B cell (primary cell): ENCODE measurements at regions not wholly inside any gene's neighbourhood (a gene's known extent, or its start where the extent isn't known, plus 50 kb on each side); places are given as distances from the start of the nearest gene placed in this dataset.

Experiments used
- ATAC-seq: fragments of 200-7000 bp; cut with Tn5 transposase; one replicate; pipeline ENCODE4 v1.10.0; 2021; ENCODE audit warnings: low read depth, mild to moderate bottlenecking, moderate number of reproducible peaks, moderate library complexity
- CTCF ChIA-PET: fragments of 350-600 bp; sonication (Branson Sonifier 250); formaldehyde crosslinking; loops from one replicate; lab custom pipeline; 2021; ENCODE audit warnings: antibody characterized with exemption, inconsistent platforms; lab: Charles Lee
- POLR2A ChIA-PET: fragments of 350-600 bp; sonication (Branson Sonifier 250); formaldehyde crosslinking; loops from one replicate; lab custom pipeline; 2021; ENCODE audit warnings: antibody characterized with exemption; lab: Charles Lee
- DNase-seq: peaks from one replicate; pipeline ENCODE4 v3.0.0; 2013
- H2AFZ ChIP-seq: 2 replicates; pipeline ENCODE4 v1.6.1; 2012; ENCODE audit warnings: mild to moderate bottlenecking, low read depth, low read length; ENCODE audit not compliant: insufficient read depth, poor library complexity, severe bottlenecking
- H3K27ac ChIP-seq, 2 donors: 1 replicate in 1 of 2; 2 replicates in 1 of 2; pipeline ENCODE4 v1.5.1; 2012 to 2013; ENCODE audit warnings: low read length in 2 of 2, mild to moderate bottlenecking in 2 of 2, moderate library complexity in 1 of 2
- H3K27me3 ChIP-seq, 4 experiments: fragments of 200-600 bp in 1 of 4; sonication (generic) in 1 of 4; replicated peaks in 1 of 4; 1 replicate in 2 of 4; 2 replicates in 2 of 4; pipeline versions ENCODE4 v1.6.1 to v1.7.0; 2013 to 2016; ENCODE audit warnings: low read length in 3 of 4, mild to moderate bottlenecking in 2 of 4, mixed read lengths in 1 of 4, moderate library complexity in 1 of 4; ENCODE audit not compliant: insufficient read depth in 4 of 4, control insufficient read depth in 3 of 4; ENCODE audit errors: control extremely low read depth in 1 of 4
- H3K36me3 ChIP-seq, 2 experiments: replicated peaks in 1 of 2; 1 replicate in 1 of 2; 2 replicates in 1 of 2; pipeline versions ENCODE4 v1.6.1 to v1.7.1; 2013; ENCODE audit warnings: low read length in 1 of 2; ENCODE audit not compliant: insufficient read depth in 2 of 2, control insufficient read depth in 1 of 2; ENCODE audit errors: control extremely low read depth in 1 of 2, extremely low read depth in 1 of 2
- H3K4me1 ChIP-seq, 2 donors: fragments of 200-600 bp in 1 of 2; sonication (generic) in 1 of 2; 1 replicate in 1 of 2; 2 replicates in 1 of 2; pipeline versions ENCODE4 v1.5.1 to v1.6.1; 2013 to 2017; ENCODE audit warnings: low read length in 2 of 2; ENCODE audit not compliant: control insufficient read depth in 2 of 2, insufficient read depth in 2 of 2
- H3K4me2 ChIP-seq: replicated peaks from 2 replicates; pipeline ENCODE3; 2012; ENCODE audit warnings: mild to moderate bottlenecking, low read depth, low read length; ENCODE audit not compliant: poor library complexity, severe bottlenecking
- H3K4me3 ChIP-seq, 5 experiments: fragments of 200-600 bp in 1 of 5; sonication (generic) in 1 of 5; 1 replicate in 3 of 5; 2 replicates in 2 of 5; pipeline versions ENCODE4 v1.5.1 to v1.7.0; 2011 to 2016; ENCODE audit warnings: low read length in 4 of 5, mild to moderate bottlenecking in 4 of 5, low read depth in 2 of 5, control low read depth in 1 of 5, moderate library complexity in 1 of 5; ENCODE audit not compliant: insufficient read depth in 1 of 5; ENCODE audit errors: control extremely low read depth in 1 of 5, extremely low read depth in 1 of 5
- H3K79me2 ChIP-seq: fragments of 200-600 bp; sonication (generic); one replicate; pipeline ENCODE4 v1.6.0; 2016; ENCODE audit warnings: low read length; ENCODE audit not compliant: control insufficient read depth, insufficient read depth
- H3K9ac ChIP-seq: fragments of 200-600 bp; sonication (generic); 2 replicates; pipeline ENCODE4 v1.6.1; 2017; ENCODE audit warnings: mild to moderate bottlenecking, low read length, moderate library complexity
- H3K9me3 ChIP-seq, 3 donors: one replicate each; pipeline versions ENCODE4 v1.6.1 to v1.7.1; 2013; ENCODE audit warnings: low read length in 2 of 3; ENCODE audit not compliant: control insufficient read depth in 2 of 3, insufficient read depth in 1 of 3; ENCODE audit errors: control extremely low read depth in 1 of 3
- H4K20me1 ChIP-seq: 2 replicates; pipeline ENCODE4 v1.6.0; 2012; ENCODE audit warnings: mild to moderate bottlenecking, low read length; ENCODE audit not compliant: insufficient read depth, control insufficient read depth, poor library complexity, severe bottlenecking
- H3K27ac Mint-ChIP-seq: one replicate; pipeline ENCODE4 v1.8.0; 2021; ENCODE audit warnings: mixed read lengths
- H3K27me3 Mint-ChIP-seq: one replicate; pipeline ENCODE4 v1.8.0; 2021; ENCODE audit warnings: mixed read lengths
- H3K4me1 Mint-ChIP-seq: one replicate; pipeline ENCODE4 v1.8.0; 2021; ENCODE audit warnings: mixed read lengths
- H3K4me3 Mint-ChIP-seq: one replicate; pipeline ENCODE4 v1.8.0; 2021; ENCODE audit warnings: mixed read lengths
- H3K9me3 Mint-ChIP-seq: one replicate; pipeline ENCODE4 v1.8.0; 2022; ENCODE audit warnings: mixed read lengths; ENCODE audit not compliant: insufficient read depth
- EZH2 ChIP-seq: IDR thresholded peaks from 2 replicates; pipeline ENCODE4 v1.6.1; 2012; ENCODE audit warnings: borderline replicate concordance, low read depth, mild to moderate bottlenecking, moderate library complexity, low read length; ENCODE audit not compliant: insufficient read depth, poor library complexity, severe bottlenecking
- WGBS: methylation state at CpG from one replicate; pipeline ENCODE4 v1.1.5; 2013; ENCODE audit warnings: missing lambda C conversion rate; ENCODE audit not compliant: insufficient coverage; 5-methylcytosine and 5-hydroxymethylcytosine counted together
- intact Hi-C: fragments of 100-400 bp; cut with micrococcal nuclease; formaldehyde crosslinking; loops from one replicate; pipeline ENCODE4 v1.10.0; 2022
- TF ChIP-seq, protein P1 (sequence below): fragments of 200-600 bp; IDR thresholded peaks from one replicate; pipeline ENCODE4 v1.8.0; 2022; ENCODE audit warnings: antibody characterized with exemption, mild to moderate bottlenecking

DNA sequence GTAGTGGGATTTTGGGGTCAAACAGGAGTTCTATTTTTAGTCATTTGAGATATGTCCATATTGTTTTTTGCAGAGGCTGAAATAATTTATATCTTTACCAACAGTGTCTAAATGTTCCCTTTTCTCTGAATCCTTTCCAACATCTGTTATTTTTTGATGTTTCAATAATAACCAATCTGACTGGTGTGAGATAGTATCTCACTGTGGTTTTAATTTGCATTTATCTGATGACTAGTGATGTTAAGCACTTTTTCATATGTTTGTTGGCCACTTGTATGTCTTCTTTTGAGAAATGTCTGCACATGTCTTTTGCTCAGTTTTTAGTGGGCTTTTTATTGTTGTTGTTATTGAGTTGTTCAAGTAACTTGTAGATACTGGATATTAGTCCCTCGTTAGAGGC lies 1325.0 kb downstream of the BRINP3 start:
- H3K4me3 ChIP-seq = no peak overlapping the region
- no peak for DNase-seq
- intact Hi-C loops = no loop called here
- H3K4me3 Mint-ChIP-seq = no peak overlapping the region
- no peak for ATAC-seq
- no peaks in the 10 kb centered on the region for H3K36me3 ChIP-seq
- H4K20me1 ChIP-seq = no peaks in the 10 kb centered on the region
- no peak overlapping the region for H3K27ac ChIP-seq
- no peaks in the 10 kb centered on the region for H3K27me3 ChIP-seq
- ChIA-PET CTCF (no interaction called here), POLR2A (no interaction called here)
- no peaks in the 10 kb centered on the region for H3K79me2 ChIP-seq
- no peaks in the 10 kb centered on the region for H3K4me1 Mint-ChIP-seq
- no peak overlapping the region for H3K27ac Mint-ChIP-seq
- H3K9ac ChIP-seq = no peak overlapping the region
- peaks cover 4% of the 10 kb centered on the region for H3K9me3 Mint-ChIP-seq
- TF ChIP-seq EZH2 = no peak
- TF ChIP-seq, protein P1, sequence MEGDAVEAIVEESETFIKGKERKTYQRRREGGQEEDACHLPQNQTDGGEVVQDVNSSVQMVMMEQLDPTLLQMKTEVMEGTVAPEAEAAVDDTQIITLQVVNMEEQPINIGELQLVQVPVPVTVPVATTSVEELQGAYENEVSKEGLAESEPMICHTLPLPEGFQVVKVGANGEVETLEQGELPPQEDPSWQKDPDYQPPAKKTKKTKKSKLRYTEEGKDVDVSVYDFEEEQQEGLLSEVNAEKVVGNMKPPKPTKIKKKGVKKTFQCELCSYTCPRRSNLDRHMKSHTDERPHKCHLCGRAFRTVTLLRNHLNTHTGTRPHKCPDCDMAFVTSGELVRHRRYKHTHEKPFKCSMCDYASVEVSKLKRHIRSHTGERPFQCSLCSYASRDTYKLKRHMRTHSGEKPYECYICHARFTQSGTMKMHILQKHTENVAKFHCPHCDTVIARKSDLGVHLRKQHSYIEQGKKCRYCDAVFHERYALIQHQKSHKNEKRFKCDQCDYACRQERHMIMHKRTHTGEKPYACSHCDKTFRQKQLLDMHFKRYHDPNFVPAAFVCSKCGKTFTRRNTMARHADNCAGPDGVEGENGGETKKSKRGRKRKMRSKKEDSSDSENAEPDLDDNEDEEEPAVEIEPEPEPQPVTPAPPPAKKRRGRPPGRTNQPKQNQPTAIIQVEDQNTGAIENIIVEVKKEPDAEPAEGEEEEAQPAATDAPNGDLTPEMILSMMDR = no peak
- H2AFZ ChIP-seq = no peak overlapping the region
- H3K4me1 ChIP-seq = no peaks in the 10 kb centered on the region
- peaks cover 0 to 8% (median 1%) of the 10 kb centered on the region in 3 donors for H3K9me3 ChIP-seq
- no peaks in the 10 kb centered on the region for H3K27me3 Mint-ChIP-seq
- no peak overlapping the region for H3K4me2 ChIP-seq
- 100% methylated on average over 1 of the region's 1 CpG for WGBS

- no peaks in the 10 kb centered on the region for H3K79me2 ChIP-seq
- WGBS = 83% methylated on average over 5 of the region's 6 CpGs
- H3K27ac Mint-ChIP-seq = no peak overlapping the region
- H3K4me2 ChIP-seq = no peak overlapping the region
- no peak overlapping the region for H3K4me3 Mint-ChIP-seq
- H3K27ac ChIP-seq = no peak overlapping the region
- no peaks in the 10 kb centered on the region for H3K27me3 Mint-ChIP-seq
- H3K9me3 Mint-ChIP-seq = peaks cover 7% of the 10 kb centered on the region
- H3K4me3 ChIP-seq = no peak overlapping the region
- ATAC-seq = no peak
- intact Hi-C loops = no loop called here
- no peak overlapping the region for H3K9ac ChIP-seq
- CTCF ChIA-PET = no interaction called here
- no peak for TF ChIP-seq EZH2
- TF ChIP-seq, protein P1 = no peak
- H3K27me3 ChIP-seq = no peaks in the 10 kb centered on the region
- no peak for DNase-seq
- POLR2A ChIA-PET = no interaction called here
- H3K36me3 ChIP-seq = no peaks in the 10 kb centered on the region
- H3K9me3 ChIP-seq = peaks cover 0 to 1% (median 0%) of the 10 kb centered on the region in 3 donors
- H4K20me1 ChIP-seq = no peaks in the 10 kb centered on the region
- no peak overlapping the region for H2AFZ ChIP-seq
- no peaks in the 10 kb centered on the region for H3K4me1 ChIP-seq
- no peaks in the 10 kb centered on the region for H3K4me1 Mint-ChIP-seq
Observed at GRCh38 chr1:189158155-189158554, 1319.5 kb downstream of the BRINP3 start.
